ENCODE measurements at regions not wholly inside any gene's neighbourhood (a gene's known extent, or its start where the extent isn't known, plus 50 kb on each side); places are given as distances from the start of the nearest gene placed in this dataset.
"Not testable (repeated sequence)": the region's sequence is repeated elsewhere in the genome, so short reads cannot be mapped to it uniquely, and the experiment has no call there.

- TF ChIP-seq, protein P1, sequence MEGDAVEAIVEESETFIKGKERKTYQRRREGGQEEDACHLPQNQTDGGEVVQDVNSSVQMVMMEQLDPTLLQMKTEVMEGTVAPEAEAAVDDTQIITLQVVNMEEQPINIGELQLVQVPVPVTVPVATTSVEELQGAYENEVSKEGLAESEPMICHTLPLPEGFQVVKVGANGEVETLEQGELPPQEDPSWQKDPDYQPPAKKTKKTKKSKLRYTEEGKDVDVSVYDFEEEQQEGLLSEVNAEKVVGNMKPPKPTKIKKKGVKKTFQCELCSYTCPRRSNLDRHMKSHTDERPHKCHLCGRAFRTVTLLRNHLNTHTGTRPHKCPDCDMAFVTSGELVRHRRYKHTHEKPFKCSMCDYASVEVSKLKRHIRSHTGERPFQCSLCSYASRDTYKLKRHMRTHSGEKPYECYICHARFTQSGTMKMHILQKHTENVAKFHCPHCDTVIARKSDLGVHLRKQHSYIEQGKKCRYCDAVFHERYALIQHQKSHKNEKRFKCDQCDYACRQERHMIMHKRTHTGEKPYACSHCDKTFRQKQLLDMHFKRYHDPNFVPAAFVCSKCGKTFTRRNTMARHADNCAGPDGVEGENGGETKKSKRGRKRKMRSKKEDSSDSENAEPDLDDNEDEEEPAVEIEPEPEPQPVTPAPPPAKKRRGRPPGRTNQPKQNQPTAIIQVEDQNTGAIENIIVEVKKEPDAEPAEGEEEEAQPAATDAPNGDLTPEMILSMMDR (IDR thresholded peaks at IDR 0.05; ENCODE audit: low read length), result not testable (repeated sequence)
- TF ChIP-seq EZH2phosphoT487 (IDR thresholded peaks at IDR 0.05; ENCODE audit: low read length); EZH2 (optimal IDR thresholded peaks at IDR 0.05; ENCODE audit: low read depth, low read length): not testable (repeated sequence)
These were observed 969.7 kb downstream of the TUBA3C start for GRCh38 chr13:18211752-18212560.
